Stimulated activated CD4-positive, alpha-beta T cell treated with anti-CD3 and anti-CD28 coated beads, Interleukin-2, amount 100 ng/mL, for 24 hours (primary cell): ENCODE measurements at regions not wholly inside any gene's neighbourhood (a gene's known extent, or its start where the extent isn't known, plus 50 kb on each side); places are given as distances from the start of the nearest gene placed in this dataset.
"Not testable (repeated sequence)": the region's sequence is repeated elsewhere in the genome, so short reads cannot be mapped to it uniquely, and the experiment has no call there.

Experiments
- DNase-seq, 2 donors: peaks; one replicate each; pipeline ENCODE4 v3.0.0-alpha.2; 2020

- DNase-seq, result not testable (repeated sequence)
These were observed 364.9 kb upstream of the SOX1 start for GRCh38 chr13:111702059-111702458.
